Left ventricle myocardium superior (tissue), 1 donor: ENCODE measurements at regions not wholly inside any gene's neighbourhood (a gene's known extent, or its start where the extent isn't known, plus 50 kb on each side); places are given as distances from the start of the nearest gene placed in this dataset.
"Not testable (repeated sequence)": the region's sequence is repeated elsewhere in the genome, so short reads cannot be mapped to it uniquely, and the experiment has no call there.

ENCODE experiments used
- ATAC-seq: fragments of 200-7000 bp; cut with Tn5 transposase; one replicate; pipeline ENCODE4 v1.9.1; 2020; ENCODE audit warnings: mild to moderate bottlenecking, moderate library complexity
- DNase-seq: peaks from one replicate; pipeline ENCODE4 v3.0.0-alpha.2; 2020
- intact Hi-C: fragments of 100-400 bp; cut with micrococcal nuclease; formaldehyde crosslinking; loops from one replicate; pipeline ENCODE4 v1.11.0; 2022
- donor health status: DM: no; HTN: yes; CAD: no; lungs with severe emphysema.

DNA sequence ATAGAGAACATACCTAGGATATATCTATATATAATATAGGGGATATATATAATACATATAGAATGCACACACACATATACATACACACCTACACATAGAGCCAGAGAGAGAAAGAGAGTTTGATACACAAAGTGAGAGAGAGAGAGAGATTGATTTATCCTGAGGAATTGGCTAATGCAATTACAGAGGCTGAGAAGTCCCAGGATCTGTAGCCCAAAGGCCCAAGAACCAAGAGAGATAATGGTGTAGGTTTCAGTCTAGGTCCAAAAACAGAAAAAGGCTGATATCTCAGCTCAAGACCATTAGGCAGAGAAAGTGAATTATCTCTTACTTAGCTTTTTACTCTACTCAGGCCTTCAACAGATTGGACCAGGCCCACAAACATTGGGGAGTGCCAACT, 715.0 kb upstream of the LCORL start:
- no peak for ATAC-seq
- intact Hi-C loops = no loop called here
- DNase-seq = no peak

DNA sequence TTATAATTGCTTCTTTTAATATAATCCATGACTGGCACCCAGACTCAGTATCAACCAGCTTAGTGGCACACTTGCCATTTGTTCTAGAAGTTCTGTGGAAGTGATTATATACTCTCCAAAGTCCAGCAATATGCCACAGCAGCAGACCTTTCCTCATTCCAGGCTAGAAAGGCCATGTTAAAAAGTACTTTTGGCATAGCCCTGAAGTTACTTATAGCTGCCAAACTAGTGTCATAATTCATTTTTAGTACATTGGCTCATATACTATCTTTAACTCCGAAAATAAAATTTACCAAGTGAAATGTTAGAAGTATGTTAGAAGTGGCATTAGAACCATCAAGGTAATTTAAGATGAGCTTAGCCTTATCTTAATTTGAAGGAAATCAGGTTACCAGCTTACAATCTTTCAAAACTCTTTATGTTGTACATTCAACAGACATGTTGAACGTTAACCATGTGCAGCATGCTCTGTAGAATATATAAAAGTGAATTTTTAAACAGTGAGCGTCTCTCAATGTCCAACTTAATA, 714.2 kb upstream of the LCORL start:
- intact Hi-C loops = no loop called here
- DNase-seq = no peak
- peak; percentile 67 for ATAC-seq

DNA sequence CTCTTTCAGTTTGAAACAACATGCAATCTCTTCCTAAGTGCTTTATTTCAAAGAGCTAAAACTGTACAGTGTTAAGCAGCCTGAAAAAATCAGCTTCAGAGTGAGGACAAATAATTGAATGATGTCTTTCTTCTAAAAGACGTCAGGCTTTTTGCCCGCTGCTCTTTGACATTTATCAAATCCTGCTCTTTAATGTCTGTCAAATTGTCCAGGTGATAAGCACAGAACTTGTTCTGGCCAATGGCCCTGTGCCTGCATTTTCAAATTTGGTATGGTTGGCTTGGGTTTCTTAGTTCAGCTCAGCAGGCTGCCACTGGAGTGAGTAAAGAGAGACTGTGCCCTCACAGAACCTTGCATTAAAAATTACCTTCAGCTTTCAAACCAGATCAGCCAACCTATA, 712.9 kb upstream of the LCORL start:
- DNase-seq = no peak
- ATAC-seq = peak; percentile 96
- intact Hi-C loops = no loop called here

GRCh38 chr4:18733961-18734360, 712.4 kb upstream of the LCORL start:
- DNase-seq = no peak
- peak; percentile 74 for ATAC-seq
- intact Hi-C loops = no loop called here

GRCh38 chr4:18722748-18723191, 701.2 kb upstream of the LCORL start:
- intact Hi-C loops = no loop called here
- ATAC-seq (no peak), DNase-seq (no peak)

DNA sequence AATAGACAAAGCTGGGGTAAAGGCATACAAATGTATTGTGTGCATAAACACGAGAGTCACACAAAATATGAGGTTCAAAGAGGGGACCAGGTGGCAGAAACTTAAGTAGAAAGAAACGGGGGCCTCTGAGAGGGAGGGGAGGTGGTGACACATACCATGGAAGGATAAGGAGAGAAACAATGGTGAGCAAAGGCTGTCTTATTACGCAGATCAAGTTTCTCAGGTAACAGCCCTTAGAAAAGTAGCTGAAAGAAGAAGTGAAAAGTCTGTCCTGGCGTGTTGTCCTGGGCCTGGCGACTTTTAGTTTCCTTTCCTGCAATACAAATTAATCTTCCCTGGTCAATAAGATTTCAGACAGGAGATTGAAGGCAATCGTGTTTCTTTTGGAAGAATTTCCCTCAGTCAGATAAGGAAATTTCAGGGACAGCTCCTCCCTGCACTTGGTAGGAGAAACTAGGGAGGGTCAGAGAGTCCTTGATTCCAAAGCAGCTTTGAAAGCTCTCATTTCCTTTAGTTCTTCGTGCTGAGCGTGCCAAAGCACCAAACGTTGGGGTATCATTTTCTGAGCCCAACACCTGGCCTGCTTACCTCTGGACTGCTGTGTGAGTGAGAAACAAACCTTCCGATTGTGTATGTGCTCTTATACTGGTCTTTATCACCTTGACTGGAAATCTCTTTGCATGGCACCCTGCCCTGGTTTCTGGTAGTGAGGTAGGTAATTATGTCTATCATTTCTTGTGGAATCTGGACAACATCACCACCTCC, 676.7 kb upstream of the LCORL start:
- ATAC-seq = no peak
- intact Hi-C loops = no loop called here
- no peak for DNase-seq

- no peak for ATAC-seq
- intact Hi-C loops = no loop called here
- no peak for DNase-seq
Measured at GRCh38 chr4:18695733-18696527, 674.4 kb upstream of the LCORL start.

- intact Hi-C loops = no loop called here
- ATAC-seq (peak; percentile 21), DNase-seq (no peak)
Measured at GRCh38 chr4:18691431-18692200, 670.1 kb upstream of the LCORL start.

DNA sequence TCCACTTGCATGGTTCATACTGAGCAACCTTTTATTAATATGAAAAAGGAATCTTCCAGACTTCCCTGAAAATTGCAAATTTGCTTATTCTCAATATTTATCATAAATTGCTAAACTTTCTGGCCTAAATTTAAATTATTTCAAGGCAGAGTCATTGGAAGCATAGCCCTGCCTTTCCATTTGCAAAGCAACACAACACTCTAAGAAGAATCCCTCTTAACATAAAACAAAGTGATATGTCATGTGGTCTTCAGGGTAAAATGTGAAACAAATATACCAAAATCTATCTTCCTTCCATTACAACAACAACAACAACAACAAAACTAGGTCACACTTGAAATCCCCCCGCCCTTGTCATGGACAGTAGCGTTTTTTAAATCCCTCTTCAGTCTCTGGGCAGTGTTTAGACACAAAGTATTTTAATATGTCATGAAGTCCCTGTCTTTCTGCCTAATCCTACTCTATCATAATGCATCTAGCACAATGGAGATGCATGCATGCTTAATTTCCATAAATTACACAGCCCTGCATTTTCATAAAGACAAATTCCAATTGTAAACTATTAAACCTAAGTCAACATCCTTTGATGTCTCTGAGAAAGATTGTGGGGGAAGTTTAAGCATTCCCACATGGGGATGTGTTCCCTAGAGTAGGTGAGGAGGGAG, 668.9 kb upstream of the LCORL start:
- ATAC-seq (no peak), DNase-seq (no peak)
- intact Hi-C loops = no loop called here

GRCh38 chr4:18689308-18690115, 668.0 kb upstream of the LCORL start:
- DNase-seq (no peak), ATAC-seq (peak; percentile 52)
- intact Hi-C loops = loop anchor here (5.0 kb wide), 2 partner anchors 243 to 1993 kb away; no protein-coding TSS in a partner anchor

GRCh38 chr4:18688351-18688750, 666.8 kb upstream of the LCORL start:
- intact Hi-C loops = loop anchor here (5.0 kb wide), 2 partner anchors 244 to 1994 kb away; no protein-coding TSS in a partner anchor
- not testable (repeated sequence) for ATAC-seq, DNase-seq

DNA sequence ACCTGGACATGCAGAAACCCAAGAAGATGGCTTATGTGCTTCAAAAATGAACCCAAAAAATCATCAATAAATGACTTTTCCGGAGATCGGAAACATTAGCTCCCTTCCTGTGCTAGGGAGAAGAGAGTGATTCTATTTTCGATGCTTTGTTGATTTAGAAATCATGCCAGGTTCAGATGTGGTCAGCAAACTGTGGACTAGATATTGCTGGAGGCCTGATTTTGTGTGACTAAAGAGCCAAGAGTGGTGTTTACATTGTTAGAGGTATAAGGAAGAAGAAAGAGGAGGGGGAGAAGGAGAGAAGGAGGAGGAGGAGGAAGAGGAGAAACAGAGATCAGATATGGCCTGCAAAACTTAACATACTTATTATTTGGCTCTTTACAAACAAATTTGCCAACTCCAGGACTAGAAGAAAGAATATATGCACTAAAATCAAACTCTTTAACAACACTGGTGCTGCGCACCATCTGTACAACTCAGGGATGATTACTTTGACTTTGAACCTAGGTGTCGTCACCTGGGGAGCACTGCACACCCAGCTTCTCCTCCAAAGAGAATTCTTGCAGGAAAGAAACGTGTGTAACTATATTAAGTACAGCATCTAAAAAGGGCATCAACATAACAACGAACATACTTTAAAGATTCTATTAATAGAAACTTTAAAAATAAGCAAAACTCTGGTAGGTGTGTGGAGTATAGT, 664.9 kb upstream of the LCORL start:
- ATAC-seq = no peak
- no peak for DNase-seq
- intact Hi-C loops = loop anchor here (5.0 kb wide), 2 partner anchors 246 to 1996 kb away; no protein-coding TSS in a partner anchor

GRCh38 chr4:18684932-18685331, 663.4 kb upstream of the LCORL start:
- intact Hi-C loops = loop anchor here (5.0 kb wide), 2 partner anchors 247 to 1997 kb away; no protein-coding TSS in a partner anchor
- DNase-seq (no peak), ATAC-seq (no peak)

DNA sequence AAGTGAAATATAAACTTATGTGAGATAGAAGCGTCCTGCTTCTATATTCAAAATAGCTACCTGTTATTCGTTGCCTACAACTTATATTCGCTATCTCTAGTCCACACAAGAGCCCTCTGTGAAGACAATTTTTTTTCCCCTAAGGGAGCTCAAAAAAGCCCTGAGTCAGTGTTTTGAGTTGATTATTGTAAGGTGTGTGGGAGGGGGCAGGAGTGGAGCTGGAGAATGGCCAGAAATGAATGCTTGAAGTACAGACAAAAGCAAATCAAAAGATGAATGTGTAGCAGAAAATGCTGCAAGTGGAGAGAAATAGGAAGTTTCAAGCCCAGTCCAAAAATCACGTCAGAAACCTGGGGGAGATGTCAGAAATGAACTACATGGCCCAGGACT, 655.0 kb upstream of the LCORL start:
- ATAC-seq = no peak
- no peak for DNase-seq
- intact Hi-C loops = no loop called here

- intact Hi-C loops = no loop called here
- DNase-seq (no peak), ATAC-seq (no peak)
Measured at GRCh38 chr4:18675586-18676525, 654.3 kb upstream of the LCORL start.

- DNase-seq (no peak), ATAC-seq (no peak)
- intact Hi-C loops = no loop called here
Measured at GRCh38 chr4:18670034-18670433, 648.5 kb upstream of the LCORL start.
